HG03139 (cell line): ENCODE measurements at regions not wholly inside any gene's neighbourhood (a gene's known extent, or its start where the extent isn't known, plus 50 kb on each side); places are given as distances from the start of the nearest gene placed in this dataset.

Source experiments
- ATAC-seq: cut with Tn5 transposase; IDR thresholded peaks from one replicate; pipeline ENCODE4 v1.9.1; 2021; ENCODE audit not compliant: unreplicated experiment

GRCh38 chr4:159443975-159444374 is 341.1 kb downstream of the RAPGEF2 start:
- no peak for ATAC-seq

- no peak for ATAC-seq
These were observed 341.8 kb downstream of the RAPGEF2 start for GRCh38 chr4:159444678-159445077.

GRCh38 chr4:159445692-159446091 is 342.8 kb downstream of the RAPGEF2 start:
- ATAC-seq: no peak

- peak; percentile 99 for ATAC-seq
These were observed 343.5 kb downstream of the RAPGEF2 start for GRCh38 chr4:159446266-159446976.

GRCh38 chr4:159447296-159447695 is 344.4 kb downstream of the RAPGEF2 start:
- no peak for ATAC-seq

- ATAC-seq: no peak
These were observed 348.1 kb downstream of the RAPGEF2 start for GRCh38 chr4:159451006-159451405.

- ATAC-seq: peak; percentile 52
These were observed 352.9 kb downstream of the RAPGEF2 start for GRCh38 chr4:159455675-159456237.

GRCh38 chr4:159460371-159460770 is 357.5 kb downstream of the RAPGEF2 start:
- ATAC-seq: no peak

GRCh38 chr4:159463235-159463634 is 360.4 kb downstream of the RAPGEF2 start:
- no peak for ATAC-seq

GRCh38 chr4:159464302-159464701 is 361.4 kb downstream of the RAPGEF2 start:
- ATAC-seq: no peak

GRCh38 chr4:159476886-159477285 is 374.0 kb downstream of the RAPGEF2 start:
- no peak for ATAC-seq

GRCh38 chr4:159480826-159481225 is 377.9 kb downstream of the RAPGEF2 start:
- ATAC-seq: no peak

GRCh38 chr4:159481936-159482335 is 379.1 kb downstream of the RAPGEF2 start:
- ATAC-seq: no peak

GRCh38 chr4:159483110-159483781 is 380.4 kb downstream of the RAPGEF2 start:
- no peak for ATAC-seq

GRCh38 chr4:159483782-159484741 is 381.2 kb downstream of the RAPGEF2 start:
- ATAC-seq: no peak

- ATAC-seq: no peak
These were observed 382.0 kb downstream of the RAPGEF2 start for GRCh38 chr4:159484864-159485263.

GRCh38 chr4:159487284-159487747 is 384.4 kb downstream of the RAPGEF2 start:
- ATAC-seq: peak; percentile 96

GRCh38 chr4:159489646-159490045 is 386.8 kb downstream of the RAPGEF2 start:
- no peak for ATAC-seq

GRCh38 chr4:159495515-159496236 is 392.8 kb downstream of the RAPGEF2 start:
- ATAC-seq: no peak

- ATAC-seq: no peak
These were observed 393.4 kb downstream of the RAPGEF2 start for GRCh38 chr4:159496248-159496647.
